SK-N-SH (cell line): ENCODE measurements at regions not wholly inside any gene's neighbourhood (a gene's known extent, or its start where the extent isn't known, plus 50 kb on each side); places are given as distances from the start of the nearest gene placed in this dataset.

Source experiments
- CHD2 ChIP-seq: fragments of 150-350 bp; IDR thresholded peaks from 2 replicates; pipeline ENCODE4 v1.6.1; 2018; ENCODE audit warnings: low read length; ENCODE audit not compliant: partially characterized antibody
- EP300 ChIP-seq, 2 experiments: IDR thresholded peaks; 2 replicates each; pipeline versions ENCODE4 v1.4.0 to v1.6.1; 2012; ENCODE audit warnings: borderline replicate concordance in 1 of 2, low read depth in 1 of 2, low read length in 1 of 2
- FOXM1 ChIP-seq: IDR thresholded peaks from 2 replicates; pipeline ENCODE4 v1.4.0; 2012; ENCODE audit warnings: low read depth, mild to moderate bottlenecking
- GABPA ChIP-seq: IDR thresholded peaks from 2 replicates; pipeline ENCODE4 v1.4.0; 2012; ENCODE audit warnings: low read depth, mild to moderate bottlenecking
- JUND ChIP-seq: IDR thresholded peaks from 2 replicates; pipeline ENCODE4 v1.4.0; 2012
- MAX ChIP-seq: IDR thresholded peaks from 2 replicates; pipeline ENCODE4 v1.4.0; 2012; ENCODE audit warnings: low read depth
- NFIC ChIP-seq: IDR thresholded peaks from 2 replicates; pipeline ENCODE4 v1.4.0; 2012; ENCODE audit warnings: borderline replicate concordance
- RAD21 ChIP-seq: IDR thresholded peaks from 2 replicates; pipeline ENCODE4 v1.6.1; 2012; ENCODE audit warnings: mild to moderate bottlenecking, low read length
- RFX5 ChIP-seq: IDR thresholded peaks from 2 replicates; pipeline ENCODE4 v1.6.1; 2012; ENCODE audit warnings: mild to moderate bottlenecking, improper control_type of control experiment, low read length
- SMC3 ChIP-seq: IDR thresholded peaks from 2 replicates; pipeline ENCODE4 v1.6.1; 2012; ENCODE audit warnings: low read depth, low read length, improper control_type of control experiment
- TAF1 ChIP-seq: IDR thresholded peaks from 2 replicates; pipeline ENCODE4 v1.6.1; 2012; ENCODE audit warnings: low read depth, mild to moderate bottlenecking, low read length, moderate library complexity, borderline replicate concordance
- YY1 ChIP-seq: IDR thresholded peaks from 2 replicates; pipeline ENCODE4 v1.4.0; 2012; ENCODE audit warnings: low read depth, mild to moderate bottlenecking
- TF ChIP-seq, protein P1 (sequence below): fragments of 200-600 bp; sonication (generic); IDR thresholded peaks from 2 replicates; pipeline ENCODE4 v1.6.1; 2017; ENCODE audit warnings: antibody characterized with exemption, mild to moderate bottlenecking, moderate library complexity

DNA sequence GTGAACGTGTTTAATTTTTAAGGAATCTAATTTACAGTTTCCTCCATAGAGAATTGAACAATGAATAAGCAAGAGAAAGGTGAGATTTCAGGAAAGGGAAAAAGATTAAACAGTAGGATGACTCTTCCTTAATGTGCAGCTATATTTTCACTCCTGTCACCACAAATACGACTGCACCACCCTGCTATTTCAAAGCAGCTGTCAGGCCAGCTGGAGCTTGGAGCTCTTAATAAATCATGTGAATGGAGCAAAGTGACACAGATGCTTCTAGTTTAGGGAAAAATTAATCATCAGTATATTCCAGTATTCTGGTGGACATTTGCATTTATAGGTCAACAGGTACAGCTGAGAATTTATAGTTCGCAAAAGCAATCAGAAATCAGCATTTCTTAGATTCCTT, 56.5 kb upstream of the PKIB start:
- TF ChIP-seq, protein P1, sequence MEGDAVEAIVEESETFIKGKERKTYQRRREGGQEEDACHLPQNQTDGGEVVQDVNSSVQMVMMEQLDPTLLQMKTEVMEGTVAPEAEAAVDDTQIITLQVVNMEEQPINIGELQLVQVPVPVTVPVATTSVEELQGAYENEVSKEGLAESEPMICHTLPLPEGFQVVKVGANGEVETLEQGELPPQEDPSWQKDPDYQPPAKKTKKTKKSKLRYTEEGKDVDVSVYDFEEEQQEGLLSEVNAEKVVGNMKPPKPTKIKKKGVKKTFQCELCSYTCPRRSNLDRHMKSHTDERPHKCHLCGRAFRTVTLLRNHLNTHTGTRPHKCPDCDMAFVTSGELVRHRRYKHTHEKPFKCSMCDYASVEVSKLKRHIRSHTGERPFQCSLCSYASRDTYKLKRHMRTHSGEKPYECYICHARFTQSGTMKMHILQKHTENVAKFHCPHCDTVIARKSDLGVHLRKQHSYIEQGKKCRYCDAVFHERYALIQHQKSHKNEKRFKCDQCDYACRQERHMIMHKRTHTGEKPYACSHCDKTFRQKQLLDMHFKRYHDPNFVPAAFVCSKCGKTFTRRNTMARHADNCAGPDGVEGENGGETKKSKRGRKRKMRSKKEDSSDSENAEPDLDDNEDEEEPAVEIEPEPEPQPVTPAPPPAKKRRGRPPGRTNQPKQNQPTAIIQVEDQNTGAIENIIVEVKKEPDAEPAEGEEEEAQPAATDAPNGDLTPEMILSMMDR = no peak
- TF ChIP-seq MAX (no peak), JUND (no peak), FOXM1 (no peak), TAF1 (no peak), RFX5 (no peak), RAD21 (no peak), CHD2 (no peak), GABPA (no peak), YY1 (no peak), EP300 (IDR thresholded peaks at IDR 0.05; ENCODE audit: borderline replicate concordance in 1 of 2, low read depth in 1 of 2, low read length in 1 of 2) (no peak), NFIC (no peak), SMC3 (no peak)
